ENCODE measurements at regions not wholly inside any gene's neighbourhood (a gene's known extent, or its start where the extent isn't known, plus 50 kb on each side); places are given as distances from the start of the nearest gene placed in this dataset.

DNA sequence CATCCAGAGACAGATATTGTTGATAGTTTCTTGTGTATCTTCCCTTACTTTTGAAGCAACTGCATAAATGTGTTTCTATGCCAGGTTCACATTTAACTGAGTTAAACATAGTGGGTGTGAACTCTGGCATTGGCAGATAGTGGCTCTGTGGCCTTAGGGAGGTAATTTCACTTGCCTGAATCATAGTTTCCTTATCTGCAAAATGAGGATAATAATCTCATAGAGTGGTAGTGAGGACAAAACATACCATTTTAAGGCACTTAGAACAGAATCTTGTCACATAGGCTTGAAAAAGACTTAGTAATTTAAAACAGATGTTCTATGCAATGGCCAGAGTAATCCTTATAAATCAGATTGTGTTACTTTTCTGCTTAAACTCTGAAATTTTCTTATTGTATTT is 56.4 kb upstream of the SYN3 start:
- Histone ChIP-seq H3K27me3 (ENCODE audit: control insufficient read depth, insufficient read depth, low read length) (no peaks in the 10 kb centered on the region), H3K4me3 (ENCODE audit: low read length) (no peak overlapping the region), H3K4me1 (ENCODE audit: control insufficient read depth, insufficient read depth, low read length) (no peaks in the 10 kb centered on the region), H3K36me3 (ENCODE audit: control insufficient read depth, insufficient read depth, low read length) (no peaks in the 10 kb centered on the region), H3K9me3 (ENCODE audit: control insufficient read depth, insufficient read depth, low read length) (no peaks in the 10 kb centered on the region; the same call in 1 of the 2 replicates), H3K27ac (ENCODE audit: low read length) (no peak overlapping the region)
- no peak for DNase-seq (ENCODE audit: low read depth, low spot score)

DNA sequence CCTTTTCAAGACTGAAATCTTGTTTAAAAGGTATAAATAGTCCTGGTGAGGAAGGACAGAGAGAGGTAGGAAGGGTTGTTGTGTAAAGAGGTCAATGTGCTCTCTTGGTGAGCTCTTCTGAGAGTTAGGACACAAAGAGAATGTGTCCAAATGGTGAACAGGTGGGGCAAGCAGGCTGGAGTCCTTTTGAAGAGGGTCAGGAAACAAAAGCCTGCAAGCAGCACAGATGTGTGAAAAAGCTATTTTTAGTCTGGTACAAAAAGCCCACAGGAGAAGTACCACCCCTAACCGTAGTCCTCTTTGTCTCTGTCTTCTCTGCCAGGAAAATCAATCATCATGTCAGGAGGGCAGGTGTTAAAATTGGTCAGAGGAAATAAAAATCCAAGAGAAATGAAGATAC is 54.4 kb upstream of the SYN3 start:
- no CpG with 5 or more reads among the region's 1 CpG for WGBS (ENCODE audit: insufficient coverage, insufficient read length)
- 0 out of 2 replicates have a peak, but pooled peaks cover 2% of the 10 kb centered on the region for H3K27me3 ChIP-seq (ENCODE audit: control insufficient read depth, insufficient read depth, low read length)
- no peak for DNase-seq (ENCODE audit: low read depth, low spot score)
- H3K9me3 ChIP-seq (ENCODE audit: control insufficient read depth, insufficient read depth, low read length), result no peaks in the 10 kb centered on the region
- H3K27ac ChIP-seq (ENCODE audit: low read length), result no peak overlapping the region
- no peaks in the 10 kb centered on the region for H3K4me1 ChIP-seq (ENCODE audit: control insufficient read depth, insufficient read depth, low read length)
- no peaks in the 10 kb centered on the region for H3K36me3 ChIP-seq (ENCODE audit: control insufficient read depth, insufficient read depth, low read length)
- H3K4me3 ChIP-seq (ENCODE audit: low read length), result no peak overlapping the region

DNA sequence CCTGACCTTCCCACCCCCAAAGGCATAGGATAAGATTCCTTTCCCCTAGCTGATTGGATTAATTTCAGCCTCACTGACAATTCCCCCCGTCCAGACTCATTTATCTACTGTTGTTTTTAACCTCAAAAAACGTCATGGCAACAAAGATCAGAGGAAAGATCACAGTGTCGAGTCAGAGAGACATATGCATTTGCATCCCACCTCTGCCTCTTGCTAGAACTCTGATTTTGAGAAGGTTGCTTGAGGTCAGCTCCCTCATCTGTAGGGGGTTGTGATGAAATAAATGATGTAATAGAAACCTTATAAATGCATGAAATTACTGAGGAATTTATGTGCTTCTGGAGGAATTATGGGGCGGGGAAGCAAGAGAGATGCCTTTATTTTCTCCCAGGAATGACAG is 53.3 kb upstream of the SYN3 start:
- Histone ChIP-seq H3K27ac (ENCODE audit: low read length) (no peak overlapping the region), H3K9me3 (ENCODE audit: control insufficient read depth, insufficient read depth, low read length) (no peaks in the 10 kb centered on the region), H3K4me3 (ENCODE audit: low read length) (no peak overlapping the region), H3K4me1 (ENCODE audit: control insufficient read depth, insufficient read depth, low read length) (no peaks in the 10 kb centered on the region), H3K36me3 (ENCODE audit: control insufficient read depth, insufficient read depth, low read length) (no peaks in the 10 kb centered on the region), H3K27me3 (ENCODE audit: control insufficient read depth, insufficient read depth, low read length) (0 out of 2 replicates have a peak, but pooled peaks cover 2% of the 10 kb centered on the region)
- no peak for DNase-seq (ENCODE audit: low read depth, low spot score)
- WGBS (ENCODE audit: insufficient coverage, insufficient read length), result no CpG with 5 or more reads among the region's 4 CpGs

DNA sequence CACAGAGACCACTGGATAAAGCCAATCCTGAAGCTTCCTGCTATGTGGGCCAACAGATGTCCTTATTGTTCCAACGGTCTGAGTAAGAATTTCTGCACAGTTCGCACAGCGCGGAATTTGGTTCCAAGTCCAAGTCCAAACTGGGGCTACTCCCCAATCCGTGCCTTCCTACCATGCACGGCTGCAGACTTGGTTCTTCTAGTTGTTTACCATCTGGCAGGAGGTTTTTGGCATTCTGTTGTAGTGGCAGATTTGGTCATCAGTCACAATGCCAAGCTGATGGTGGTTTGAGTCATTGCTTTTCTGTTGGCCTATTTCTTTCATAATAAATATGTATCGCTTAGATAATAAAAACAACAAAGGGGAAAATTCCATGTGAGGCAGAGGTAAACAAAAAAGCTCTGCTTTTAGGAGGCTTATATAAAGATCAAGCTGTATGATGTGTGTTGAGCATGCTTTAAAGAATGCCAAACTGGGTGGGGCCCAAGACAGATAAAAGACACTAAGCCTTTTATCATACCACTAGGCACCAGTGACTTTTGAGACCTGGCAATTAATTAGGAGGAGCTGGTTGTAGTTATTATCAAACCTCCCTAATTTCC is 52.5 kb upstream of the SYN3 start:
- Histone ChIP-seq H3K27me3 (ENCODE audit: control insufficient read depth, insufficient read depth, low read length) (0 out of 2 replicates have a peak, but pooled peaks cover 2% of the 10 kb centered on the region), H3K4me3 (ENCODE audit: low read length) (no peak overlapping the region), H3K4me1 (ENCODE audit: control insufficient read depth, insufficient read depth, low read length) (no peaks in the 10 kb centered on the region), H3K27ac (ENCODE audit: low read length) (no peak overlapping the region), H3K36me3 (ENCODE audit: control insufficient read depth, insufficient read depth, low read length) (no peaks in the 10 kb centered on the region), H3K9me3 (ENCODE audit: control insufficient read depth, insufficient read depth, low read length) (no peaks in the 10 kb centered on the region)
- DNase-seq (ENCODE audit: low read depth, low spot score), result no peak
- no CpG with 5 or more reads among the region's 7 CpGs for WGBS (ENCODE audit: insufficient coverage, insufficient read length)

DNA sequence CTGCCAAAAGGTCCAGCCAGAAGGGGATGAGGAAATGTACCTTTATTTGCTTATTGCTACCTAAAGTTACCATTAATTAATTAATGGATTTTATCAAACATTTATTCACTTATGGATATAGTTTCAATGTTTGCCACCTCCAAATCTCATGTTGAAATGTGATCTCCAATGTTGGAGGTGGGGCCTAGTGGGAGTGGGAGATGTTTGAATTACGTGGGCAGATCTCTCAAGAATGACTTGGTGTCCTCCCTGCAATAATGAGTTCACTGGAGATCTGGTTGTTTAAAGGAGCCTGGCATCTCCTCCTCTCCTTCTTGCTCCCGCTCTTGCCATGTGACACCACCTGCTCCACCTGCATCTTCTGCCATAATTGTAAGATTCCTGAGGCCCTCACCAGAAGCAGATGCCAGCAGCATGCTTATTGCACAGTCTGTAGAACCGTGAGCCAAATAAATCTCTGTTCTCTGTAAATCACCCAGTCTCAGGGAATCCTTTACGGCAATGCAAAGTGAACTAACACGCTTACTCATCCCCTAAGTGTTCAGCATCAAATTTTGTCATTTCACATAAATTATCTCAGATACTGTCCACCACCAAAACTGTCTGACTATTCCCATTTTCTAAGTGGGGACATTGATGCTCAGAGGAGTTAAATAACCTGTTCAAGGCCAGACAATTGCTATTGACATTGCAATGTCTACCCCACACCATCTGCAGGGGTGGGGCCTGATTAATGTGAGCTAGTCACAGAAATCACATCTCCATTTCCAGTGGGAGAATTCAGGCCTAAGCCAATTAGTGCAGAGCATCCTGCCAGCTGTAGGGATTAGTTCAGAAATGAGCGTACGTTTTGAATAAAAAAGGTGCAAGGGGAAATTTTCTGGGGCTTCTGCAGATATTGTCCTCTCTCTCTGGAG is 51.6 kb upstream of the SYN3 start:
- no peak for DNase-seq (ENCODE audit: low read depth, low spot score)
- Histone ChIP-seq H3K4me1 (ENCODE audit: control insufficient read depth, insufficient read depth, low read length) (no peaks in the 10 kb centered on the region), H3K9me3 (ENCODE audit: control insufficient read depth, insufficient read depth, low read length) (no peaks in the 10 kb centered on the region), H3K36me3 (ENCODE audit: control insufficient read depth, insufficient read depth, low read length) (no peaks in the 10 kb centered on the region), H3K27ac (ENCODE audit: low read length) (no peak overlapping the region), H3K4me3 (ENCODE audit: low read length) (no peak overlapping the region), H3K27me3 (ENCODE audit: control insufficient read depth, insufficient read depth, low read length) (0 out of 2 replicates have a peak, but pooled peaks cover 2% of the 10 kb centered on the region)
- WGBS (ENCODE audit: insufficient coverage, insufficient read length), result no CpG with 5 or more reads among the region's 7 CpGs

DNA sequence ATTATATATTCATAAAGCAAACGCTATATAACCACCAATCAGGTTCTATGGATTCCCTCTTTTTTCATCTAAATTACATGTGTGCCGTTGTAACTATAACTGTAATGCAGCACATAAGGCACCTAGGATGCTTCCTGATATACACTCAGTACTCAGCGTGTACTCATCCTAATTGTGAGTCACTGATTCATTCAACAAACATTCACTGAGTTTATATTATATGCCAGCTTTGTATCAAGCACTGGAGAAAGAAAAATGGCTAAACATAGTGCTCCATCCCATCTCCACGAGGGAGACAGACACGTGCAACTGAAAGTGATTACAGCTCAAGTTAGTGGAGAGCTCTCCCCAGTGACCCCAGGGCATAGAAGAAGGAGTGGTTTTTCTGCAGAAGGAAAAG is 49.9 kb upstream of the SYN3 start:
- no peaks in the 10 kb centered on the region for H3K9me3 ChIP-seq (ENCODE audit: control insufficient read depth, insufficient read depth, low read length)

More for the DNA sequence above, 49.9 kb upstream of the SYN3 start:
- H3K4me1 ChIP-seq (ENCODE audit: control insufficient read depth, insufficient read depth, low read length), result no peaks in the 10 kb centered on the region
- 0 out of 2 replicates have a peak, but pooled peaks cover 2% of the 10 kb centered on the region for H3K27me3 ChIP-seq (ENCODE audit: control insufficient read depth, insufficient read depth, low read length)
- no CpG with 5 or more reads among the region's 5 CpGs for WGBS (ENCODE audit: insufficient coverage, insufficient read length)
- no peak for DNase-seq (ENCODE audit: low read depth, low spot score)
- no peaks in the 10 kb centered on the region for H3K36me3 ChIP-seq (ENCODE audit: control insufficient read depth, insufficient read depth, low read length)
- no peak overlapping the region for H3K4me3 ChIP-seq (ENCODE audit: low read length)
- H3K27ac ChIP-seq (ENCODE audit: low read length), result no peak overlapping the region

Data from iPS DF 6.9 (cell line).